ENCODE measurements at regions not wholly inside any gene's neighbourhood (a gene's known extent, or its start where the extent isn't known, plus 50 kb on each side); places are given as distances from the start of the nearest gene placed in this dataset.
"Not testable (repeated sequence)": the region's sequence is repeated elsewhere in the genome, so short reads cannot be mapped to it uniquely, and the experiment has no call there.

DNA sequence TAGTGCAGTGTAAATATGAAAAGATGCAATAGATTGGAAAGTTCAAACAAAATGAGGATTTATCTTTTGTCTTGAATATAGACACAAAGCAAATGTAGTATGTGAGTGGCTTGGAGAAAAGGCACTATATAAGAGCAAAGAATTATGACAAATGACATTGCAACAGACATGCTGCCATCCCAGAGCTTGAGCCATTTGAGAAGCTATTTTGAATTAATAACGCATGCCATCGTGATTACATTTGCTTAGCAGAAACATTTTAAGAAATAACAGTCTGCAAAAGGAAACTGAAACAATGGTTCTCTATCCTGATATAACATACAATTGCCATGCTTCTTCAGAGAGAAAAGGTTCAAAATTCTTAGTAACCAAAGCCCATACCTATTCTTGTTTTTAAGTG is 677.1 kb downstream of the ZEB2 start:
- Histone ChIP-seq H3K9me3 (no peaks in the 10 kb centered on the region), H3K4me1 (no peaks in the 10 kb centered on the region), H3K36me3 (no peaks in the 10 kb centered on the region), H3K4me3 (no peak overlapping the region), H3K27ac (no peak overlapping the region), H3K27me3 (no peaks in the 10 kb centered on the region)
- TF ChIP-seq, protein P1, sequence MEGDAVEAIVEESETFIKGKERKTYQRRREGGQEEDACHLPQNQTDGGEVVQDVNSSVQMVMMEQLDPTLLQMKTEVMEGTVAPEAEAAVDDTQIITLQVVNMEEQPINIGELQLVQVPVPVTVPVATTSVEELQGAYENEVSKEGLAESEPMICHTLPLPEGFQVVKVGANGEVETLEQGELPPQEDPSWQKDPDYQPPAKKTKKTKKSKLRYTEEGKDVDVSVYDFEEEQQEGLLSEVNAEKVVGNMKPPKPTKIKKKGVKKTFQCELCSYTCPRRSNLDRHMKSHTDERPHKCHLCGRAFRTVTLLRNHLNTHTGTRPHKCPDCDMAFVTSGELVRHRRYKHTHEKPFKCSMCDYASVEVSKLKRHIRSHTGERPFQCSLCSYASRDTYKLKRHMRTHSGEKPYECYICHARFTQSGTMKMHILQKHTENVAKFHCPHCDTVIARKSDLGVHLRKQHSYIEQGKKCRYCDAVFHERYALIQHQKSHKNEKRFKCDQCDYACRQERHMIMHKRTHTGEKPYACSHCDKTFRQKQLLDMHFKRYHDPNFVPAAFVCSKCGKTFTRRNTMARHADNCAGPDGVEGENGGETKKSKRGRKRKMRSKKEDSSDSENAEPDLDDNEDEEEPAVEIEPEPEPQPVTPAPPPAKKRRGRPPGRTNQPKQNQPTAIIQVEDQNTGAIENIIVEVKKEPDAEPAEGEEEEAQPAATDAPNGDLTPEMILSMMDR (IDR thresholded peaks at IDR 0.05) = no peak
- TF ChIP-seq POLR2A (IDR thresholded peaks at IDR 0.05) = no peak
- no peak for DNase-seq

DNA sequence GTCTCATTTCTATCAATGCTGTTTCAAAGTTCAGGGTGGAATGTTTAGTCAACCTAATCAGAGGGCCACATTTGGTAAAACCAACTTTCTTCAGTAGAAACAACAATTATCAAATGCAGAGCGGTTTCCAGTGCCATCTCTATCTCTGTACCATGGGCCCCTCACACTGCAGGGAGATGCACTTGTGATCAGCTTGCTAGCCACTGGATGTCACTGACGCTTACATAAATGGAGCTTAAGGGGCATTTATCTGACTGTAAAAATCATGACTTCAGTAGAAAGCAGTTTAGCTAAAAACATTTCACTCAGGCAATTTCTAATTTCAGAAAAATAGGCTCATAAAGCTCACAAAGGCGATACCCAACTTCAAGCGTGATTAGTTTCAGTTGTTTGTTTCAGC is 678.0 kb downstream of the ZEB2 start:
- Histone ChIP-seq H3K9me3 (no peaks in the 10 kb centered on the region), H3K4me1 (no peaks in the 10 kb centered on the region), H3K27me3 (no peaks in the 10 kb centered on the region), H3K4me3 (no peak overlapping the region), H3K27ac (no peak overlapping the region), H3K36me3 (no peaks in the 10 kb centered on the region)
- no peak for DNase-seq
- TF ChIP-seq, protein P1 (IDR thresholded peaks at IDR 0.05) = no peak
- no peak for TF ChIP-seq POLR2A (IDR thresholded peaks at IDR 0.05)

DNA sequence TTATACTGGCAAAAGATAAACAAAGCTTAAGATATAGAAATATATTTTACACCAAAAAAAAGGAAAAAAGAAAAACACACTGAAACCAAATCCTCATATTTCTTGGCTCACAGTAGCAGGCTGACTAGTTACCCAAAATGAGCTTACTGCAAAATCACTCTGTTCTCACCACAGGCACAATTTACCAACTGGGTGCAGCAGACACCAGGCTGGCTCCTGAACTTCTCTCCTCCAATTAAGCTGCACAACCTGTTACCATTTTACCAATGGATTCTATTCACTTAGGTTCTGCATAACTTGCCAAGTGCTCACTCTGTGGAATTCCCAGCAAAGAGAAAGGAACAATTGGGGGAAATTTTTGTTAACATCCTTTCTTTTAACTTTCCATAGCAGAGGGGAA is 679.3 kb downstream of the ZEB2 start:
- Histone ChIP-seq H3K4me1 (no peaks in the 10 kb centered on the region), H3K9me3 (no peaks in the 10 kb centered on the region), H3K36me3 (no peaks in the 10 kb centered on the region), H3K4me3 (no peak overlapping the region), H3K27me3 (no peaks in the 10 kb centered on the region), H3K27ac (no peak overlapping the region)
- TF ChIP-seq POLR2A (IDR thresholded peaks at IDR 0.05) = no peak
- TF ChIP-seq, protein P1 (IDR thresholded peaks at IDR 0.05) = no peak
- no peak for DNase-seq

DNA sequence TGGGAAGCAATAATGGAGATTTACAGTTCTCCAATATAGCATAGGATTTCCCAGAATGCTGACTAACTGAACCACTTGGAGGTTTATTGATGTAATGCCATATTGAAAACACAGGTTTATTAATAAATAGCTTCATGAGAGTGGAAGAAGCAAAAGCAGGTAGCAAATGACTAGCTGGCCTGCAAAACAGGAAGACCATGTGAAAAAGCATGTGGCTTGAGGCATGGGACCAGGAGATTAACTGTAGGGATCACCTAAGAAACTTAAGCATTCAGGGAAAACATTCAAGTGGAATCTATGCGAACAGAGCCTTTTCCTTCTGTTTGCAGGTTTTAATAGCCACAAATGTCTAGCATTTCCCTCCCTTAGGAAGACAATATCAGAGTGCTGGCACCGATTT is 679.7 kb downstream of the ZEB2 start:
- H3K27me3 ChIP-seq = no peaks in the 10 kb centered on the region
- H3K36me3 ChIP-seq = no peaks in the 10 kb centered on the region
- no peaks in the 10 kb centered on the region for H3K4me1 ChIP-seq
- no peak overlapping the region for H3K27ac ChIP-seq
- no peaks in the 10 kb centered on the region for H3K9me3 ChIP-seq
- no peak overlapping the region for H3K4me3 ChIP-seq
- no peak for DNase-seq
- TF ChIP-seq, protein P1 (IDR thresholded peaks at IDR 0.05) = no peak
- no peak for TF ChIP-seq POLR2A (IDR thresholded peaks at IDR 0.05)

DNA sequence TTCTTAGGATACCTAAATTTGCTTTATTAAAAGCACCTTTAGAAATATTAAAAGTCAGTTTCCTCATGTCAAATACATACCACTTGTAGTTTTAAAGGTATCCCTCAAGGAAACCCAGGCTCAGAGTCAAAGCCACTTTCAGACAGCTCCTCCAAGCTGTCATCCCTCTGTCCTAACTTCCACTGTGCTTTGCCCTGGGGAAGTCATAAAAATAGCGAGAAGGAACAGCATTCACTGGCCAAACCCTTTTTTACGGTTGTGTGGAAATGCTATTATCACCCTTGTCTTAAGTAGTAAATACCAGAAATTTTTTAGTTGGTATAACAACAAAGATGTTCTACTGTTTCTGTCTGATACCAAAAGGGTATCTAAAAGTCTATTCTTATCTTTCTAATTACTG is 680.5 kb downstream of the ZEB2 start:
- DNase-seq = no peak
- TF ChIP-seq, protein P1 (IDR thresholded peaks at IDR 0.05) = no peak
- no peak for TF ChIP-seq POLR2A (IDR thresholded peaks at IDR 0.05)

DNA sequence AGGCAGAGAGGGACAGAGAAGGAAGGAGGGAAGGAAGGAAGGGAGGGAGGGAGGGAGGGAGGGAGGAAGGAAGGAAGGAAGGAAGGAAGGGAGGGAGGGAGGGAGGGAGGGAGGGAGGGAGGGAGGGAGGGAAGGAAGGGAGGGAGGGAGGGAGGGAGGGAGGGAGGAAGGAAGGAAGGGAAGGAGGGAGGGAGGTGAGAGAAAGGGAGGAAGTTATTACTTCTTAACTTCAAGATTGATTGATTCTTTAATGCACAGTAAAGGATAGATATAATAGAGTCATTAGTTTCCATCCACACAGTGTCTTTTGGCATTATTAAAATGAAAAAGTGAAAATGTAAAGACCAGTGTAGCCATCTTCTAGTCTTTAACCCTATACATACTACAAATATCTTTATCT is 682.9 kb downstream of the ZEB2 start:
- not testable (repeated sequence) for H3K36me3 ChIP-seq, H3K9me3 ChIP-seq, H3K27me3 ChIP-seq, H3K27ac ChIP-seq, H3K4me3 ChIP-seq, DNase-seq, H3K4me1 ChIP-seq

More for the DNA sequence above, 680.5 kb downstream of the ZEB2 start:
- Histone ChIP-seq H3K27me3 (no peaks in the 10 kb centered on the region), H3K4me1 (no peaks in the 10 kb centered on the region), H3K27ac (no peak overlapping the region), H3K9me3 (no peaks in the 10 kb centered on the region), H3K4me3 (no peak overlapping the region), H3K36me3 (no peaks in the 10 kb centered on the region)

Data from Peyer's patch (tissue), 4 donors.